ENCODE measurements at regions not wholly inside any gene's neighbourhood (a gene's known extent, or its start where the extent isn't known, plus 50 kb on each side); places are given as distances from the start of the nearest gene placed in this dataset.
"Not testable (repeated sequence)": the region's sequence is repeated elsewhere in the genome, so short reads cannot be mapped to it uniquely, and the experiment has no call there.

GRCh38 chr22:11628651-11629511 lies 3899.1 kb upstream of the OR11H1 start:
- TF ChIP-seq, protein P1, sequence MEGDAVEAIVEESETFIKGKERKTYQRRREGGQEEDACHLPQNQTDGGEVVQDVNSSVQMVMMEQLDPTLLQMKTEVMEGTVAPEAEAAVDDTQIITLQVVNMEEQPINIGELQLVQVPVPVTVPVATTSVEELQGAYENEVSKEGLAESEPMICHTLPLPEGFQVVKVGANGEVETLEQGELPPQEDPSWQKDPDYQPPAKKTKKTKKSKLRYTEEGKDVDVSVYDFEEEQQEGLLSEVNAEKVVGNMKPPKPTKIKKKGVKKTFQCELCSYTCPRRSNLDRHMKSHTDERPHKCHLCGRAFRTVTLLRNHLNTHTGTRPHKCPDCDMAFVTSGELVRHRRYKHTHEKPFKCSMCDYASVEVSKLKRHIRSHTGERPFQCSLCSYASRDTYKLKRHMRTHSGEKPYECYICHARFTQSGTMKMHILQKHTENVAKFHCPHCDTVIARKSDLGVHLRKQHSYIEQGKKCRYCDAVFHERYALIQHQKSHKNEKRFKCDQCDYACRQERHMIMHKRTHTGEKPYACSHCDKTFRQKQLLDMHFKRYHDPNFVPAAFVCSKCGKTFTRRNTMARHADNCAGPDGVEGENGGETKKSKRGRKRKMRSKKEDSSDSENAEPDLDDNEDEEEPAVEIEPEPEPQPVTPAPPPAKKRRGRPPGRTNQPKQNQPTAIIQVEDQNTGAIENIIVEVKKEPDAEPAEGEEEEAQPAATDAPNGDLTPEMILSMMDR (IDR thresholded peaks at IDR 0.05) = no peak
- ATAC-seq (ENCODE audit: low FRiP score) (no peak), DNase-seq (ENCODE audit: low spot score) (no peak)

DNA sequence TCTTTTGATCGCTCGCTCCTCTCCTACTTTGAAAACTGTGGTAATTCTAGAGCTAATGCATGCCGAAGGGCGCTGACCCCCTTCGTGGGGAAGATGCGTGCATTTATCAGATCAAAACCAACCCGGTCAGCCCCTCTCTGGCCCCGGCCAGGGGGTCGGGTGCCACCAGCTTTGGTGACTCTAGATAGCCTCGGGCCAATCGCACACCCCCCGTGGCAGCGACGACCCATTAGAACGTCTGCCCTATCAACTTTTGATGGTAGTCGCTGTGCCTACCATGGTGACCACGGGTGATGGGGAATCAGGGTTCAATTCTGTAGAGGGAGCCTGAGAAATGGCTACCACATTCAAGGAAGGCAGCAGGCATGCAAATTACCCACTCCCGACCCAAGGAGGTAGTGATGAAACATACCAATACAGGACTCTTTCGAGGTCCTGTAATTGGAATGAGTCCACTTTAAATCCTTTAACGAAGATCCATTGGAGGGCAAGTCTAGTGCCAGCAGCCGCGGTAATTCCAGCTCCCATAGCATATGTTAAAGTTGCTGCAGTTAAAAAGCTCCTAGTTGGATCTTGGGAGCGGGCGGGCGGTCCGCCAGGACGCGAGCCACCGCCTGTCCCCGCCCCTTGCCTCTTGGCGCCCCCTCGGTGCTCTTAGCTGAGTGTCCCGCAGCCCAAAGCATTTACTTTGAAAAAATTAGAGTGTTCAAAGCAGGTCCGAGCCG lies 3898.2 kb upstream of the OR11H1 start:
- TF ChIP-seq, protein P1 (IDR thresholded peaks at IDR 0.05) = no peak
- ATAC-seq (ENCODE audit: low FRiP score) (no peak), DNase-seq (ENCODE audit: low spot score) (no peak)

GRCh38 chr22:11630386-11631084 lies 3897.5 kb upstream of the OR11H1 start:
- DNase-seq (ENCODE audit: low spot score); ATAC-seq (ENCODE audit: low FRiP score): not testable (repeated sequence)
